A673 (cell line): ENCODE measurements at regions not wholly inside any gene's neighbourhood (a gene's known extent, or its start where the extent isn't known, plus 50 kb on each side); places are given as distances from the start of the nearest gene placed in this dataset.

Experiments
- CTCF ChIP-seq: fragments of 300-800, 200-600 bp; sonication (generic); conservative IDR thresholded peaks from 2 replicates; pipeline ENCODE4 v1.5.1; 2017; ENCODE audit warnings: low read depth, mild to moderate bottlenecking, antibody characterized with exemption, low read length, moderate library complexity, mixed read lengths
- EZH2 ChIP-seq: fragments of 200-600 bp; sonication (generic); IDR thresholded peaks from 2 replicates; pipeline ENCODE4 v1.6.1; 2017; ENCODE audit warnings: borderline replicate concordance, low read depth, mild to moderate bottlenecking, mixed read lengths, antibody characterized with exemption, low read length; ENCODE audit not compliant: poor library complexity, severe bottlenecking

- TF ChIP-seq CTCF (no peak), EZH2 (no peak)
Observed at GRCh38 chr3:165712382-165712781, 124.8 kb downstream of the BCHE start.
